HEK293 (cell line): ENCODE measurements at regions not wholly inside any gene's neighbourhood (a gene's known extent, or its start where the extent isn't known, plus 50 kb on each side); places are given as distances from the start of the nearest gene placed in this dataset.
"Not testable (repeated sequence)": the region's sequence is repeated elsewhere in the genome, so short reads cannot be mapped to it uniquely, and the experiment has no call there.

Experiments used
- CTCF ChIA-PET: fragments of 350-600 bp; formaldehyde crosslinking; extraction: SDS; loops from one replicate; lab custom pipeline; 2021; ENCODE audit warnings: antibody characterized with exemption; lab: Yijun Ruan, JAX
- POLR2A ChIA-PET: fragments of 300-600 bp; formaldehyde crosslinking; extraction: SDS; loops from one replicate; lab custom pipeline; 2020; ENCODE audit warnings: antibody characterized with exemption, inconsistent platforms; lab: Yijun Ruan, JAX
- H3K27ac ChIP-seq: fragments of 200-500 bp; sonication (Bioruptor generic); 2 replicates; pipeline ENCODE4 v1.5.1; 2014; ENCODE audit warnings: low read depth, low read length, control low read depth, inconsistent platforms; ENCODE audit errors: extremely low read depth
- H3K36me3 ChIP-seq, 2 experiments: fragments of 200-500 bp in 1 of 2; sonication (Bioruptor generic) in 1 of 2; 1 replicate in 1 of 2; 2 replicates in 1 of 2; pipeline ENCODE4 v1.5.1; 2014 to 2017; ENCODE audit warnings: inconsistent platforms in 2 of 2, low read length in 2 of 2; ENCODE audit not compliant: control insufficient read depth in 2 of 2, insufficient read depth in 1 of 2
- H3K4me1 ChIP-seq: fragments of 200-500 bp; sonication (Bioruptor generic); 2 replicates; pipeline ENCODE4 v1.5.1; 2014; ENCODE audit warnings: mild to moderate bottlenecking, low read length, inconsistent platforms; ENCODE audit not compliant: control insufficient read depth, insufficient read depth
- H3K4me3 ChIP-seq: 2 replicates; pipeline ENCODE4 v1.5.1; 2011; ENCODE audit warnings: low read depth, mild to moderate bottlenecking, control low read depth, low read length, moderate library complexity
- H3K9me3 ChIP-seq: fragments of 200-500 bp; sonication (Bioruptor generic); 2 replicates; pipeline ENCODE4 v1.5.1; 2014; ENCODE audit warnings: low read depth, low read length, inconsistent platforms; ENCODE audit not compliant: control insufficient read depth, insufficient read depth
- ELK4 ChIP-seq: IDR thresholded peaks from 2 replicates; pipeline ENCODE4 v1.6.1; 2011; ENCODE audit warnings: mild to moderate bottlenecking, low read depth, low read length, borderline replicate concordance
- GLI4 ChIP-seq: fragments of 450-650 bp; formaldehyde crosslinking; IDR thresholded peaks from 2 replicates; pipeline ENCODE4 v1.5.1; 2016; ENCODE audit warnings: missing biosample characterization, missing genetic modification characterization
- KLF16 ChIP-seq: fragments of 450-650 bp; formaldehyde crosslinking; IDR thresholded peaks from 2 replicates; pipeline ENCODE4 v1.5.1; 2017; ENCODE audit warnings: missing biosample characterization, missing genetic modification characterization
- YY1 ChIP-seq: fragments of 450-650 bp; formaldehyde crosslinking; IDR thresholded peaks from 2 replicates; pipeline ENCODE4 v1.5.1; 2018; ENCODE audit warnings: missing biosample characterization, missing genetic modification characterization
- ZBTB1 ChIP-seq: fragments of 450-650 bp; formaldehyde crosslinking; IDR thresholded peaks from 2 replicates; pipeline ENCODE4 v1.5.1; 2016; ENCODE audit warnings: missing biosample characterization, missing genetic modification characterization
- ZEB2 ChIP-seq: fragments of 450-650 bp; formaldehyde crosslinking; IDR thresholded peaks from 2 replicates; pipeline ENCODE4 v1.5.1; 2016; ENCODE audit warnings: missing biosample characterization, missing genetic modification characterization
- ZNF202 ChIP-seq: fragments of 450-650 bp; formaldehyde crosslinking; IDR thresholded peaks from 2 replicates; pipeline ENCODE4 v1.5.1; 2016; ENCODE audit warnings: missing biosample characterization, missing genetic modification characterization, borderline replicate concordance
- ZNF311 ChIP-seq: fragments of 450-650 bp; formaldehyde crosslinking; IDR thresholded peaks from 2 replicates; pipeline ENCODE4 v1.5.1; 2017; ENCODE audit warnings: missing biosample characterization, missing genetic modification characterization, borderline replicate concordance
- ZNF48 ChIP-seq: fragments of 450-650 bp; formaldehyde crosslinking; IDR thresholded peaks from 2 replicates; pipeline ENCODE4 v1.5.1; 2016; ENCODE audit warnings: missing biosample characterization, missing genetic modification characterization
- ZNF510 ChIP-seq: fragments of 450-650 bp; formaldehyde crosslinking; IDR thresholded peaks from 2 replicates; pipeline ENCODE4 v1.5.1; 2018; ENCODE audit warnings: mild to moderate bottlenecking, missing genetic modification characterization, missing biosample characterization; ENCODE audit not compliant: insufficient replicate concordance
- ZNF660 ChIP-seq: fragments of 450-650 bp; IDR thresholded peaks from 2 replicates; pipeline ENCODE4 v1.5.1; 2018; ENCODE audit warnings: missing biosample characterization, mild to moderate bottlenecking, missing genetic modification characterization
- ZNF76 ChIP-seq: fragments of 450-650 bp; formaldehyde crosslinking; IDR thresholded peaks from 2 replicates; pipeline ENCODE4; 2016; ENCODE audit warnings: low read depth, missing biosample characterization, missing genetic modification characterization, borderline replicate concordance
- ZSCAN23 ChIP-seq: fragments of 450-650 bp; formaldehyde crosslinking; IDR thresholded peaks from 2 replicates; pipeline ENCODE4 v1.5.1; 2016; ENCODE audit warnings: missing biosample characterization, missing genetic modification characterization
- TF ChIP-seq, protein P1 (sequence below): fragments of 450-650 bp; formaldehyde crosslinking; IDR thresholded peaks from 2 replicates; pipeline ENCODE4 v1.5.1; 2017; ENCODE audit warnings: missing biosample characterization, missing genetic modification characterization
- TF ChIP-seq, protein P2 (sequence below): fragments of 450-650 bp; formaldehyde crosslinking; conservative IDR thresholded peaks from 2 replicates; pipeline ENCODE4 v1.5.1; 2016; ENCODE audit warnings: low read depth, missing biosample characterization, missing genetic modification characterization
- TF ChIP-seq, protein P3 (sequence below): fragments of 450-650 bp; formaldehyde crosslinking; IDR thresholded peaks from 2 replicates; pipeline ENCODE4 v1.5.1; 2017; ENCODE audit warnings: missing biosample characterization, mild to moderate bottlenecking, missing genetic modification characterization, moderate library complexity

- TF ChIP-seq GLI4 (tag by site-specific recombination) (no peak), ZEB2 (no peak), YY1 (tag by site-specific recombination) (no peak)
- TF ChIP-seq, protein P1, sequence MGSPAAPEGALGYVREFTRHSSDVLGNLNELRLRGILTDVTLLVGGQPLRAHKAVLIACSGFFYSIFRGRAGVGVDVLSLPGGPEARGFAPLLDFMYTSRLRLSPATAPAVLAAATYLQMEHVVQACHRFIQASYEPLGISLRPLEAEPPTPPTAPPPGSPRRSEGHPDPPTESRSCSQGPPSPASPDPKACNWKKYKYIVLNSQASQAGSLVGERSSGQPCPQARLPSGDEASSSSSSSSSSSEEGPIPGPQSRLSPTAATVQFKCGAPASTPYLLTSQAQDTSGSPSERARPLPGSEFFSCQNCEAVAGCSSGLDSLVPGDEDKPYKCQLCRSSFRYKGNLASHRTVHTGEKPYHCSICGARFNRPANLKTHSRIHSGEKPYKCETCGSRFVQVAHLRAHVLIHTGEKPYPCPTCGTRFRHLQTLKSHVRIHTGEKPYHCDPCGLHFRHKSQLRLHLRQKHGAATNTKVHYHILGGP (tag by site-specific recombination) = no peak
Observed at GRCh38 chr4:107497054-107497453, 223.0 kb downstream of the PAPSS1 start (continued).

DNA sequence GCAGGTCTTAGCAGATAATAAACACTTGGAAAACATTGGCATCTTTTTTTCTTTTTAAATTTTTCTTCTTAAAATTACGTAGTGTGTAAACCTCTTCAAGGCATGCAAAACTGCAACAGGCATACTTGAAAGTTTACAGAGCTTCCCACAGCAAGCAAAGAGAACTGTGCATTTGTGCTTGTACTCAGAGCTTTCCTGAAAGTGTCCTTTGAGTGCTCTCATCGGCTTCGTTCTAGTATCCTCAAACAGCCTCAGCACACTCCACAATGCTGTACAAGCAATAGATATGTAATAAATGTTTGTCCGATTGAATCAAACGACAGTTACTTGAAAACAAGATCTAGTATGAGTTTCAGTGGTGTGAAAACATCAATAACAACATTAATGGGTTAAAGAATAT is 227.5 kb downstream of the PAPSS1 start:
- Histone ChIP-seq H3K36me3 (no peaks in the 10 kb centered on the region), H3K4me1 (no peaks in the 10 kb centered on the region), H3K27ac (no peak overlapping the region), H3K4me3 (no peak overlapping the region), H3K9me3 (no peaks in the 10 kb centered on the region)
- ChIA-PET POLR2A (no interaction called here), CTCF (no interaction called here)
- TF ChIP-seq ZNF76 (tag by site-specific recombination) (no peak), ELK4 (no peak), ZSCAN23 (tag by site-specific recombination) (no peak), ZNF48 (tag by site-specific recombination) (no peak), ZNF311 (tag by site-specific recombination) (no peak), ZNF660 (tag by site-specific recombination) (no peak), ZBTB1 (tag by site-specific recombination) (no peak), ZNF510 (no peak), ZNF202 (tag by site-specific recombination) (no peak)
- TF ChIP-seq, protein P2, sequence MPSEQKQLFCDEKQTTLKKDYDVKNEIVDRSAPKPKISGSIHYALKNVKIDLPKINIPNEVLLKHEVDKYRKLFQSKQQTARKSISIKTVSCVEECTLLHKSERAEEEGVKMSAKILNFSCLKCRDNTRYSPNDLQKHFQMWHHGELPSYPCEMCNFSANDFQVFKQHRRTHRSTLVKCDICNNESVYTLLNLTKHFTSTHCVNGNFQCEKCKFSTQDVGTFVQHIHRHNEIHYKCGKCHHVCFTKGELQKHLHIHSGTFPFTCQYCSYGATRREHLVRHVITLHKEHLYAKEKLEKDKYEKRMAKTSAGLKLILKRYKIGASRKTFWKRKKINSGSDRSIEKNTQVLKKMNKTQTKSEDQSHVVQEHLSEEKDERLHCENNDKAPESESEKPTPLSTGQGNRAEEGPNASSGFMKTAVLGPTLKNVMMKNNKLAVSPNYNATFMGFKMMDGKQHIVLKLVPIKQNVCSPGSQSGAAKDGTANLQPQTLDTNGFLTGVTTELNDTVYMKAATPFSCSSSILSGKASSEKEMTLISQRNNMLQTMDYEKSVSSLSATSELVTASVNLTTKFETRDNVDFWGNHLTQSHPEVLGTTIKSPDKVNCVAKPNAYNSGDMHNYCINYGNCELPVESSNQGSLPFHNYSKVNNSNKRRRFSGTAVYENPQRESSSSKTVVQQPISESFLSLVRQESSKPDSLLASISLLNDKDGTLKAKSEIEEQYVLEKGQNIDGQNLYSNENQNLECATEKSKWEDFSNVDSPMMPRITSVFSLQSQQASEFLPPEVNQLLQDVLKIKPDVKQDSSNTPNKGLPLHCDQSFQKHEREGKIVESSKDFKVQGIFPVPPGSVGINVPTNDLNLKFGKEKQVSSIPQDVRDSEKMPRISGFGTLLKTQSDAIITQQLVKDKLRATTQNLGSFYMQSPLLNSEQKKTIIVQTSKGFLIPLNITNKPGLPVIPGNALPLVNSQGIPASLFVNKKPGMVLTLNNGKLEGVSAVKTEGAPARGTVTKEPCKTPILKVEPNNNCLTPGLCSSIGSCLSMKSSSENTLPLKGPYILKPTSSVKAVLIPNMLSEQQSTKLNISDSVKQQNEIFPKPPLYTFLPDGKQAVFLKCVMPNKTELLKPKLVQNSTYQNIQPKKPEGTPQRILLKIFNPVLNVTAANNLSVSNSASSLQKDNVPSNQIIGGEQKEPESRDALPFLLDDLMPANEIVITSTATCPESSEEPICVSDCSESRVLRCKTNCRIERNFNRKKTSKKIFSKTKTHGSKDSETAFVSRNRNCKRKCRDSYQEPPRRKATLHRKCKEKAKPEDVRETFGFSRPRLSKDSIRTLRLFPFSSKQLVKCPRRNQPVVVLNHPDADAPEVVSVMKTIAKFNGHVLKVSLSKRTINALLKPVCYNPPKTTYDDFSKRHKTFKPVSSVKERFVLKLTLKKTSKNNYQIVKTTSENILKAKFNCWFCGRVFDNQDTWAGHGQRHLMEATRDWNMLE = no peak
- TF ChIP-seq, protein P3, sequence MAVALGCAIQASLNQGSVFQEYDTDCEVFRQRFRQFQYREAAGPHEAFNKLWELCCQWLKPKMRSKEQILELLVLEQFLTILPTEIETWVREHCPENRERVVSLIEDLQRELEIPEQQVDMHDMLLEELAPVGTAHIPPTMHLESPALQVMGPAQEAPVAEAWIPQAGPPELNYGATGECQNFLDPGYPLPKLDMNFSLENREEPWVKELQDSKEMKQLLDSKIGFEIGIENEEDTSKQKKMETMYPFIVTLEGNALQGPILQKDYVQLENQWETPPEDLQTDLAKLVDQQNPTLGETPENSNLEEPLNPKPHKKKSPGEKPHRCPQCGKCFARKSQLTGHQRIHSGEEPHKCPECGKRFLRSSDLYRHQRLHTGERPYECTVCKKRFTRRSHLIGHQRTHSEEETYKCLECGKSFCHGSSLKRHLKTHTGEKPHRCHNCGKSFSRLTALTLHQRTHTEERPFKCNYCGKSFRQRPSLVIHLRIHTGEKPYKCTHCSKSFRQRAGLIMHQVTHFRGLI (tag by site-specific recombination) = no peak

DNA sequence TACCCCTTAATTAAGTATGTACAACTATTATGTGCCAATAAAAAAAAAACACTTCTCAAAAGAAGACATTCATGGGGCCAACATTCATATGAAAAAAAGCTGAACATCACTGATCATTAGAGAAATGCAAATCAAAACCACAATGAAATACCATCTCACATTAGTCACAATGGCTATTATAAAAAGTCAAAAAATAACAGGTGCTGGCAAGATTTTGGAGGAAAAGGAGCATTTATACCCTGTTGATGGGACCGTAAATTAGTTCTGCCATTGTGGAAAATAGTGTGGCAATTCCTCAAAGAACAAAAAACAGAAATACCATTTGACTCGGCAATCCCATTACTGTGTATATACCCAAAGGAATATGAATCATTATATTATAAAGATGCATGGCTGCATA is 229.9 kb downstream of the PAPSS1 start:
- H3K9me3 ChIP-seq = no peaks in the 10 kb centered on the region

GRCh38 chr4:107483621-107484020 is 236.4 kb downstream of the PAPSS1 start:
- H3K4me1 ChIP-seq, H3K9me3 ChIP-seq, POLR2A ChIA-PET, H3K27ac ChIP-seq, H3K36me3 ChIP-seq, H3K4me3 ChIP-seq: not testable (repeated sequence)
- CTCF ChIA-PET = interaction anchor here (0.7 kb wide), 2 partner anchors 12 to 75 kb away, joined by 3 to 5 read pairs; no protein-coding TSS in a partner anchor

More for the DNA sequence above, 229.9 kb downstream of the PAPSS1 start:
- POLR2A ChIA-PET = no interaction called here
- Histone ChIP-seq H3K36me3 (no peaks in the 10 kb centered on the region), H3K4me3 (no peak overlapping the region), H3K4me1 (no peaks in the 10 kb centered on the region), H3K27ac (no peak overlapping the region)
- CTCF ChIA-PET = no interaction called here
- TF ChIP-seq KLF16 (tag by site-specific recombination) = no peak
- TF ChIP-seq, all 188 proteins: peak for 0
